ENCODE measurements at regions not wholly inside any gene's neighbourhood (a gene's known extent, or its start where the extent isn't known, plus 50 kb on each side); places are given as distances from the start of the nearest gene placed in this dataset.

DNA sequence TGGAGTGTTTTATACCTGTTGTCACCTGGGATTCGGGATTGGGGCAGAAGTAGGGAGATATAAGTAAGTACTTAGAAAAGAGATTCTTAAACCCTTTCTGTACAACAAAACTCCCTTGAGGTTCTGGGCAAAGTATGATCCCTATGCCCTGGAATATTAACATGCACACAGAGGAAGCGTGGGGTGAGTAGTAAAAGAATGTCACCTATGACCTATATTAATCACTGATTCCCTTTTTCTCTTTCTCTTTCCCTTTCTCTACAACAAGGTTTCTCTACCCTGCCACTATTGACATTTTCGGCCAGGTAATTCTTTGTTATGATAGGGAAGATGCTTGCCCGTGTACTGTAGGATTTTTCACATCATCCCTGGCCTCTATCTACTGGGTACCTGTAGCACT, 209.7 kb upstream of the PLET1 start:
- DNase-seq = peak in 1 of 3 donors; percentile 15

DNA sequence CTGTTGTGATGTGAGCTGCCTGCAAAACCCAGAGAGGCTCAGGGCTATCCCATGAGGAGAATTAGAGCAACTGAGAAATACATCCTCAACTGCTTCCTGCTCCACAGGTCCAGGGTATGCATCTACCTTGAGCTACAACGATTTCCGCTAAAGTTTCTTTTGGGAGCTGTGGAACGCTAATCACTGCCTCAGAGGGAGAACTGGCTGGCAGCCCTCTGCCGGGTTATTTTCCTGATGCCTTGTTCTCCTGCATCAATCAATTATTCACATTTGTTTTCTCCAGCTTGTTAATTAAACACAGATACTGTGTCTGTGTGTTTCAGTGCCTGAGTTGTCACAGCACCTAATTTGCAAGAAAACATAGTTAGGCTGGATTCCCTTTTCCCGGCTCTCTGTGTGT, 211.1 kb upstream of the PLET1 start:
- no peak for DNase-seq

DNA sequence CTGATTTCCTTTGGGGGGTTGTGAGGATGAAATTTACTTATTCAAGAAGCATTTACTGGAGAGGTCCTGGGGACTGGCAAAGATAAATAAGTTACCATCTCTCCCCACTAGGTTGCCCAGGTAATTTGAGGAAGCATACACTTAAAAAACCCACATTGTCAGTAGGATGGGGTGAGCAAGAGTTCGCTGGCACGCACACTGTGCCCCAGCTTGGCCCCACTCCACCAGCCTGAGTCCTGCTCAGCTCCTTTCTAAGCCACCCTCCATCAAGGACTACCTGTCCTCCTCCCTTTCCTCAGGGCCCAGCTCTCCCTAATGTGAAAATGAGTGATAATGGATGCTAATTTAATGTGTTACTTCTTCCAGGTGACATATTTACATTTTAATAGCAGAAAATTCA, 216.5 kb upstream of the PLET1 start:
- no peak for DNase-seq

DNA sequence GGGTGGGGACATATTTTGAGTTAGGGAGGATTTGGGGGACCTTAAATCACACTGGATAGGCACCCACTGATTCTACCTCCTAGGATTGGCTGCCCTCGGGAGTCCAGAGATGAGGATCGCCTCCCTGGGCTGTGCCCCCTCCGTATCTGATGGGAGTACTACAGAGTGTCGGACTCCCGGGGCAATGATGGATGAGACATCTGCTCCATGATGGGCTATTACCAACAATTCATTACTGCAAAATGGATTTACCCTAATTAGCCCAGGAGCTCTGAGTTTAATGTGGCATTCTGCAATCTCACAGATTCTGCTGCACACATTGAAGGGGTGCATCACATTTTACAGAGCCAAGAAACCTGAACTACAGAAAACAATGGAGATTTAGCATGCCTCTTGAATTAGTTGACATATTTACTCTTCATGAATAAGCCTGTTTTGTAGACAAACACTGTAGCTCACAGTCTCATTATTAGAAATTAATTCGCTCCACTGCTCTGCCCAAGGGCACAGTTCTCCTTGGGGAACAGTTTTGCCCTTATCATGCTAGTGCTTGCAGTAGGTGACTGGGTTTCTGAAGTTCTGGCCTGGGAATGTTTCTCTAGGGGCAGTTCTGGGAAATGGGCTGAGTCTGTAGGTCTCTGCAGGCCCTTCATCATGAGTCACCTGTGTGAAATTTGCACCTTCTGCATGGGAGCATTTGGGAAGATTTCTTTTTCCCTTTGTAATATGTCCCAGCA, 217.1 kb upstream of the PLET1 start:
- no peak for DNase-seq

DNA sequence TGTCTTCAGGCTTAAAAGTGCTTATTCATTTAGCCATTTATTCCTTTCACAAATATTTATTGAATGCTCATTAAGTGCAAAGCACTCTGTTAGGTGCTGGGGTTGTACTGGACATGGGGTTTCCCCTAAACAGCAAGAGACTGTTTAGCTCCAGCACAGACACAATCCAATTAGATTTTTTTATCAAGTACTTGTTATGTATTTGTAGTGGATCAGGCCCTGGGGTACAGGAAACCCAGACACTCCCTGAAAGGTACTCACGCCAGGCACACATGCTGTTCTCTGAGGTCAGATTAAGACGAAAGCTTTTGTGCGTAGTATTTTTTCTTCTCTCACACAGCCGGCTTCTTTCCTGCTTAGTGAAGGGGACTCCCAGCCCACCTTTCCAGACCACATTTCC, 218.1 kb upstream of the PLET1 start:
- no peak for DNase-seq

DNA sequence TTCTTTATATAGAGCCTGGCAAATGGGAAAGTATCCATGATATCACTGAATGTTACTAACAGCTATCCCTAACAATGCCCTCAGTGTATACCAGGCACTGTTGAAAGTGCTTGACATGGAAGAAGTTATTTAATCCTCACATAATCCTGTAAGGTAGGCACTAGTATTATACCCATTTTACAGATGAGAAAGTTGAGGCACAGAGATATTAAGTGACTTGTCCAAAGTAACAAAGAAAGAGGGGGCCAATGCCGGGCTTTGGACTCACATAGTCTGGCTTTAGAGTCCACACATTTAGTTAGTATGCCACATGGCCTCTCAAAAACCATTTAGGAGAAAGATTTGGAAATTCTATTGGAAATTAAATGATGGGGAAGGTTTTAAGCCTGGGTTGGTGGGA, 220.8 kb upstream of the PLET1 start:
- DNase-seq = no peak

DNA sequence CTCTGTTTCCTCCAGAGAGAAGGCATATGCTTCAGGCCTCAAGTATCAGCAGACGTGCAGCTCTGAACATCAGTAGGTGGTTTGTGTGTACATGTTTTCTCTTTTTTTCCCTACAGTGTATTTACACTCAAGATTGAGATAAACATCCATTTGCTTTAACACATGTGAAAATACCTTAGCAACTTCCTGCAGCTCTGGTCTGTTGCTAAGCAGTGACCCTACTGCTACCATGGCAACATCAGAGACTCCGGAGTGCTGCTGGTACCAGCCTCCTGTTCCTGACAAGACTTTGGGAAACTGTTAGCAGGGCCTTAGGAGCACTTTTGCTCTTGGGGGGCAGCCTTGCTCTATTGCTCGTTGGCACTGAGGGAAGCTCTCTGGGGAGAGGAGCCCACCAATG, 221.2 kb upstream of the PLET1 start:
- no peak for DNase-seq

DNA sequence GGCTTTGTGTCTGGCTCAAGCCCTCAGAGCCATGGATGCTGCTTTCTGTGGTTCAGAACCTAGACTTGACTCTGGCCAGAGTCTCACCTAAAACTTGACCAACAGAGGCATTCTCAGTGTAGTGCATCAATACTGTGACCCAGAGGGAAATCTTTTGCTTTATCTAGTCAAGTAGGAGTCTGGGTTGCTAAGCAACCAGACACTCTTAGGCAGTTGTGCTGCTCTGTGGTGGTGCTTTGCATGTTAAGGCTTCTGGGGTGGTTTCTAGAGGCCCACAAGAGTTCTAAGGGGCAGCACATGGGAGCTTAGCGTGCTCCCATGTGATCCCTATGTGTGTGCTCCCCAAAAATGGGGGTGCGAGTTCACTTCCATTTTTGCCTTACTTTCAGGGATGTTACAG, 224.6 kb upstream of the PLET1 start:
- no peak for DNase-seq

DNA sequence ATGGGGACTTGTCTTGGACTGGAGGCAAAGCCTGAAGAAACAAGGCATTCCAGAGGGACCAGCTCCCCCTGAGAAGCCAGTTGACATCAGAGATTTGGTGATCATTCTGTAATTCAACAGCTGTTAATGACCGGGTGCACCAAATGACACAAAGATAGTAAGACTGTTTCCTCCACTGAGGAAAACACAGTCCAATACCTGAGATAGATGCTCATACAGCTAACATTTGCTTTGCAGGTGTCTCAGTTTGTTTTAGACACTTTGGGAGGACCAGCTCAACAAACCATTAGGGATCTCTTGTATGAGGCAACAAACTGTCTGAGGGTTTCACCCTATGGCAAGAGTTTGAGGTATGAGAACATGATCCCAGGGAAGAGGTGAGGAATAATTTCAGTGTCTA, 237.2 kb upstream of the PLET1 start:
- DNase-seq = no peak

DNA sequence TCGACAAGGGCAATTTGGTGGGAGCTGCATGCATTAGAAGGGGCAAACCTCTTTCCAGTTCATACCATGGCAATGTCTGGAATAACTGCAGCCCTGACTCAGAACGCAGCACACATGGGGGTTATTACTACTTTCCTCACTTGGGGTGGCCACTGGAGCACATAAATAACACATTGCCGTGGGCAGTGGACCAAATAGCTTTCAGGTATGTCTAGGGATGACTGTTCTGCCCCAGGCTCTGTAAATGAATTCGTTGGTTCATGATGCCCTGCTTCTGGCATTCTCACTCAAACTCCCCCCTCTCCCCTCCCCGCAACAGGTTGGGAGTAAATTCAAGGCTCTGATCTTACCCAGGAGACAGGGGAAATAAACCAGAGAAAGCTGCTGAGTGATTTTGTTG, 238.0 kb upstream of the PLET1 start:
- no peak for DNase-seq

DNA sequence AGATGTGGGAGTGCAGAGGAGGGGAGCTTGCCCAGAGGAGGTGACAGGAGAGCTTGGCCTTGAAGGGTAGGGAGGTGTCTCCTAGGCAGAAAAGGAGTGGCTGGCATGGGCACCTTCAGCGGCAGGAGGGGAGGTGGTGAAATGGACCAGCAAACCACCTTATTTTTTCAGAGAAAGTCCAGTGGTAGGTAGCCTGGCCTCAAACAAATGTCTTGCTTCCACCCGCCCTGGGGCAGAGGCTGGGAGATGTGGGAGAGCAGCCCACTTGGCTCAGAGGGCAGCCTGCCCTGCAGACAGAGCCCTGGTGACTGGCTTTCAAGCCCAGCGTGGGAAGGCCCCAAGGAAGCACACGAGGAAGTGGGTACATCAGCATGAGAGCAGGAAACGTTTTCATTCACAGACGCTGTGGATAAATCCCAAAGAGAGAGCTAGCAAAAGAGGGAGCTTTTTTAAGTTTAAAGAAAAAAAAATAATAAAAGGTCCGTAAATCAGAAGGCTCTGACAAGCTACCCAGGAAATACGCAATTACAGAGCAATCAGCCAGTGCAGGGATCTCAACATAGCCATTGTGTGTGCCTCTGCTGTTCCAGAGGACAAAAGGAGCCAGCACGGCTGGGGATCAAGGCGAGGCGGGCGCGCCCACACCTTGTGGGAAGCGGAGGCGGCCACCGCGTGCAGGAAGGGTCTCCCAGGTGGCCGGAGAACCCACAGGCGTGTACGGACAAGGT, 238.7 kb upstream of the PLET1 start:
- peak; percentile 41 to 60 (median 60) for DNase-seq

DNA sequence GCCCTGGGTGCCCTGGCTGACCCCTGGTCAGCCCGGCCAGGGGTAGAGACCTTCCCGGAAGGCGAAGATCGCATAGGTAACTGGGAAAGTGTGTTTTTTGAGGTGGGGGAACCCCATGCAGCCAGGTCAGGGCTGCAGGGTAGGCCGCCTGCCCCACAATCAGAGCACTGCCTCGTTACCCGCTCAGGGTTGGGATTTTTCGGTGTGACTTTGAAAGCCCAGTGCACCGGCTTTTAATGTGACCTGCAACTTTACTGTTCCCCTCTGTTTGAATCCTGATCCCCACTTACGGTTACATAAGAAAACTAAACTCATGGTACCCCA, 239.2 kb upstream of the PLET1 start:
- no peak for DNase-seq

DNA sequence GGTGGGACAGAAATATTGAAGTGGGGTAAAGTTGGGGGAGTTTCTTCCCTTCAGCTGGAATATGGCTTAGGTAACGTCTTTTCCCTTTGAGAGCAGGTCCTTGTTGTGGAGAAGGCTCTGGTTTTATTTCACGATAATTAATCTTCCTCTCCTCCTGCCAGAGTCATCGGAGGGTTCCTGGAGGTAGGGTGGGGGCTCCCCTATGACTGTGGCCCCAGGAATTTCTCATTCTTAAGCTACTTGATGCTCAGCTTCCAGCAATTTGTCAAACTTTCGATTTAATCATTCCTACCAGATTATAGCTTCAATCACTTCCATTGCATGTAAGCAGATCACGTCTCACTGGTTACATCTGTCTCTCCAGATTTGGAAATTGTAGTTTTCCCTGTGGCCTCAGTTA, 242.8 kb upstream of the PLET1 start:
- no peak for DNase-seq

DNA sequence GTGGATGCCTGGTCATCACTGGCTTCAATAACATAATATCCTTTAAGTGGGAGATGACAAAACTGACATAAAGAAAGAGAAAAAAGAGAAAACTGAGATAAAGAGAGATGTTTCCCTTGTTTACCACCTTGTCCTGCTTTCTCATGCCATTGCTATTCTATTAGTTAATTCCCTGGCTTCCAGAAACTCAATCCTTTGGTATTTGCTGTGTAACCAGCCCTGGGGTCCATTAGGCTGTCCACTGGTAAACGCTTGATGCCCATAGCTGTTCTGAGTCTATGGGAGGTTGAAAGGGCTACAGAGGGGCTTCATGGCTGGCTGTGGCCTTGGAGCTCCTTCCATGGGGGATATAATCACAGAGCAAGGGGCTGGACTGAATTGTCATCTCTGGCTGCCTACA, 243.4 kb upstream of the PLET1 start:
- DNase-seq = no peak

DNA sequence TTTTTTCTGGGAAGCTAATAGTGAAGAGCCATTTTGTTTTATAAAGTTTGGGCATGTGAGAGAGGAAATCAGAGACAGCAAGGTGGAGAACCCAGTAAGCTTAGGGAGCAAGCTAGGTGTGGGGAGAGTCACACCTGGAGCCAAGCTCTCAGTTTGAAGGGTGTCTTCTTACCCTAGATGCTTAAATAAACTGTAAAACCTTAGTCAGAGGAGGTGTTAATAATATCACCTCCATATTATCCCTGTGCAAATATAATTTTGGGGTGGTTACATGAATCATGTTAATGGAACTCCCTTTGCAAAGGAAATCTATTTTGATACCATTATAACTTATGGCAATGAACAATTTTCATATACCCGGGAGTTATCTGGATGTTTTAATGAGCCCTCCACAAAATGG, 246.2 kb upstream of the PLET1 start:
- DNase-seq = no peak

DNA sequence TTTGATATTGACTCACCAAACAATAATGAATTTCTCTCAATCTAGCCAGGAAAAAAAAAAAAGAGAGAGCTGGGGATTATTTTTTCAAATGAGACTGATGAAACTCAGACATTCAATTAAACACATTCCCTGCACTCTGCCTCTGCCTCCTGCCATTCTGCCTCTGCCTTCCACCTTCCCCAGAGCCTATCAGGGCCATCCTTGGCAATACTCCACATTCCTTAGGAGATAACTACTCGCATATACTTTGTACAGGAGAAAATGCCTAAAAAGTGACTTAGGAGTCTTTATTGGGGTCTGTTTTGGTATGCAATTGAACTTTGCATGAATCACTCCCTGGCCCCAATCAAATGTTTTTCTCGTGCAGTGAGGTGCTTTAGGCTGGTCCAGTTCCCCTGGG, 246.6 kb upstream of the PLET1 start:
- DNase-seq = no peak

DNA sequence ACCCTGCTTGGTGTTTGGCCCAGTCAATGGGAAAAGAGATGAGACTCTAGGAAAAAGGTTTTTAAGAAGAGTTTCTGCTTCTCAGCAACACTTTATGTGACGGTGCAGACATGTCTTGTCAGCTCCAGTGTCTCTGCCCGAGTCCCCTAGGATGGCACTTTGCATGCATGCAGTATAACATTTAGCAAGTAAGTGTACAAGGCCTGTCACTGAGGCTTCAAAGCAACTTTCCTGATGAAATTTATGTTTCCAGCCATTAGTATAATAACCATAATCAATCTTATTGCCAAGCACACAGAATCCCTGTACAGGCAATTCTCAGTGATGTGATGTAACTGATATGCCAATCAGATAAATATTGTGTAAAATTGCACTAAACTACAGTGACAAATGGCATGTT, 248.1 kb upstream of the PLET1 start:
- no peak for DNase-seq

DNA sequence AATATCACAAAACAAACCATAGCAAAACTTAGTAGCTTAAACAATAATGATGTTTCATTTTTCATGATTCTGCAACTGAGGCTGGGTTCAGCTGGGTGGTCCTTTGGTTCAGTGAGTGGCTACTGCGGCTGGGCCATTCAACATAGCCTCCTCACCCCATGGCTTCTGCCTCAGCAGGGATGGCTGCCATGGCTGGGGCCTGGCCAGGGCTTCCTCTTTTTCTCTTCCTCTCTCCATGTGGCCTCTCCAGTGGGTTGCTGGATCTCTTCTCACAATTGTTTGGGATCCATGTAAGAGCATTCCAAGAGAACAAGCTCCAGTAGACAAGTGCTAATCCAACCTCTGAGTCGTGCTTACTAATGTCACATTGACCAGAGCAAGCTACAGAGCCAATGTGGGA, 248.6 kb upstream of the PLET1 start:
- peak in 1 of 3 donors; percentile 32 for DNase-seq

DNA sequence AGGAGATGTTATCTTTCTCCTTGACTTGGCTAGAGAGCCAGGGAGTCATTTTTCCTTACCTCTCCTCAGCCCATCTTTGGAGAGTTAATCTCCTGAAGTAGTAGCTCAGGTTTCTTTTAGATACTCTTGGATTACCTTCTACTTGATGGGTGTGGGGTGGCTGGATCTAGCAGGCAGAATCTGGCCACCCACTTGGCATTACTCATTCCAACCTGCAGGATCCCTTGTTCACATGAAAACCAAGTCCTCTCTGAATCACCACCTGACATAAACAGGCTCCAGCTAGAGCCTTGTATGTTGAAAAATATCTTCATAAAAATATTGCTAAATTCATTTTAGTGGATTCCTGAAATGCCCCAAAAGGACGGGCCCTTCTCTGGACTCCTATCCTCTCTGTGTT, 250.6 kb upstream of the PLET1 start:
- DNase-seq = no peak

DNA sequence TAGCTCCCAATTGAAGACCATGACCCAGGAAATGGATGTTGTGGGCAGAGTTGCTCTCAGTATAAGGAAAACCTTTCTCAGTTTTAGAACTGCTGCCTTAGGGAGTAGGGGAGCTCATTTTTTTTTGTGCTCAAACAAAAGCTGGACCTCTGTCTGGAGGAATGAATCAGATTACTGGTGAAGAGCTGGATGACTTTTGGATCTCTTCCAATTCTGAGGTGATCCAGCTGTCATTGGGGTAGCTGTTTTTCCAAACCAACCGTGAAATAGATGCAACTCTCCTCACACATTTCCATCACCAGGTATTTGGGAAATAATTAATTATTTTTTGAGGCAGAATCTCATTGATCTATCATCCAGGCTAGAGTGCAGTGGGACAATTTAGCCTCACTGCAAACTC, 251.3 kb upstream of the PLET1 start:
- no peak for DNase-seq

DNA sequence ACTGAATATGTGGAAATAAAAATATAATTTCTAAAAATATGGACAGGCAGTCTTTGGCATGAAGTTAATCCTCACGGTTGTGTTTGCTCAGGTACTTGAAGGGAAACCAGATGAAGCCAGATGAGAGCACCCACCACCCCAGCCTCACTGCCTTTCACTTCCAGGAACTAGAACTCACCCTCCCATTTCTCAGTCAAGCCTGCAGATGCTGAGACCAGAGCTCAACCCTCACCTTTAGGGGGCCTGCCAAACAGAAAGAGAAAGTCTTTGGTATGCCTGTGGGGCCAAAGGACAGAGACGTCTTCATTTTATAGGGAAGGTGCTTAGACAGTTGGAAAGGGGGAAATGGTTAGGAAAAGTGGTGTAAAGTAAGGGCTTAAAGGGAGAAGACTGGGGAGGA, 252.8 kb upstream of the PLET1 start:
- DNase-seq = no peak

DNA sequence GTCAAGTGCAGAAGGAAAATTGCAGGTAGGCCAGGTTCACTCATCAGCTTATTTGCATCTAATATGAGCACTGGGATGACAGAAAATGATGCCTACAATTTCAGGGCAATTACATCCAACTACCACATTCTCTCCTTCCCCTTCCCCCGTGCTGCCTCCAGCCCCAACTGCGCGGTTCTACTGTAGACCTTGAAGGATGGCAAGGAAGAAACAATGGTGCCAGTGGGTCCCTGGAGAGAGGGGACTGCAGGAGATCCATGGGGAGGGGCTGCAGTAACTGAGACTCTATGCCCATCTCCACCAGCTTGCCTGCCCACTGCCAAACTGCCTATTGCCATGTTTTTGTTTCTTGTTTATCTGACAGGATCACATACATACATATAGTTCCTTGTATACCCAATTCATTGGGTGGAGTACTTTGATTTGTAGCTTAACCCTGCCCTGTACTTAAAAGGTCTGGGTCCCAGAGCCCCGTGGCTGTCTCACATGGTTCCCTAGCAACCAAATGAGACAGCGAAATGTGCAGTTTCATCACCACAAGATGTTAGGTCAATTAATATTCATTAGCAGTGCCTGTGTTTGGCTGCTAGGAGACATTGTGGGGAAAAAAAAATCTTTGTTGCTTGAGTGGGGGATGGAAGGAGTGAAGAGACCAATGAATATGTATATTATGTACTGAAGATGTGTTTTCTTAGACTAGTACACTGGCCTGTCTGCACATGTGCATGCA, 253.5 kb upstream of the PLET1 start:
- DNase-seq = no peak

DNA sequence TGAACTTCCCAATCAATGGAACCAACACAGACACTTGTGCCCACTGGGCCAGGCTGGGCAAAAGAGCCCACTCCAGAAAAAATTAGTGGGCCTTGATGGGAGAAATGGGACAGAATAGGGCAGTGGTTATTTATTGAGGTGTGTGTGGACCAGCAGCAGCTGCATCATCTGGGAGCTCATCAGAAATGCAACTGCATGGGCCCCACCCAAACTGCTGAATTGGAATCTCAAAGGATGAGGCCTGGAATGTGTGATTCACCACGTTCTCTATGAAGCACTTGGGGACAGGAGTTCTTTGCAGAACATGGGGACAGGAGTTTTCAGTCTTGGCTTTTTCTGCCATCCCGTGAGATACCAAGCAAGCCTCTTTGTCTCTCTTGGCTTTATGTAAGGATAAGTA, 255.6 kb upstream of the PLET1 start:
- DNase-seq = no peak

DNA sequence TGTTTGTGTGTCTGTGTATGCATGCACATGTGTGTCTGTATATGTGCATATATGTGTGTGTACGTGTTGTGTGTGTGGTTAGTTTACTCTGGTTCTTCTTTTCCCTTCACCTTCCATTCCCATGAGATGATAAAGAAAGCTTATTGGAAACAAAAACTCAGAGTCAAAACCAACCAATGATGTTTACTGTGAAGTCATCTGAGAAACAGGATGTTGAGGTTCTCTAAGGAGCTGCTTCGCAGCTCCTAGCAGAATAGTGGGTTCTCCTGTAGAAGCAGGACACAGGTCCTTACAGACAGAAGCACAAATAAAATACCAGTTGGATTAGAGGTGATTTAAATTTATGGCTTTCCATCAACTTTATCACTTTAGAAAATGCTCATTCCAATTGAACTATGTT, 256.1 kb upstream of the PLET1 start:
- no peak for DNase-seq
